GM19240 (cell line): ENCODE measurements at regions not wholly inside any gene's neighbourhood (a gene's known extent, or its start where the extent isn't known, plus 50 kb on each side); places are given as distances from the start of the nearest gene placed in this dataset.

Experiments
- DNase-seq: peaks from one replicate; pipeline ENCODE4 v3.0.0; 2011; ENCODE audit warnings: low spot score; ENCODE audit not compliant: insufficient read length

DNA sequence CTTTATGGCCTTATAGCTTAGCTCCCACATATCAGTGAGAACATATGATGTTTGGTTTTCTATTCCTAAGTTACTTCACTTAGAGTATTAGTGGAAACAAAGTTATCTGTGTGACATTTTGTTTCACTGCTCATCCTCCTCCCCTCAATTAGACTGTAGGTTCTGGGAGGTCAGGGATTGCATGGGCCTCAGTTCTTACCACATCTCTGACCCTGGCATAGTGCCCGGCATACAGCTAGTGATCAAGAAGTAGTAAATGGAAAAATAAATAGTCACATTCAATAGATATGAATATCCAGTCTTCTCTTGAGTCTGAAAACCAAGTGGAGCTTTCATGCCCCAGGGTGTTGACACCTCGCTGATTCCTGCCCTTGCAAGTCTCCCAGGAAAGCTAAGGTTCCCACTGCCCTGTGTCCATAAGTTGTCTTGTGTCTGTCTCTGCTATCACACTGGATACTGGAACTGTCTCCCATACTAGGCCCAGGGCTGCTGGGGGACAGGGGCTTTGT lies 249.5 kb upstream of the TSHZ3 start:
- DNase-seq: no peak

DNA sequence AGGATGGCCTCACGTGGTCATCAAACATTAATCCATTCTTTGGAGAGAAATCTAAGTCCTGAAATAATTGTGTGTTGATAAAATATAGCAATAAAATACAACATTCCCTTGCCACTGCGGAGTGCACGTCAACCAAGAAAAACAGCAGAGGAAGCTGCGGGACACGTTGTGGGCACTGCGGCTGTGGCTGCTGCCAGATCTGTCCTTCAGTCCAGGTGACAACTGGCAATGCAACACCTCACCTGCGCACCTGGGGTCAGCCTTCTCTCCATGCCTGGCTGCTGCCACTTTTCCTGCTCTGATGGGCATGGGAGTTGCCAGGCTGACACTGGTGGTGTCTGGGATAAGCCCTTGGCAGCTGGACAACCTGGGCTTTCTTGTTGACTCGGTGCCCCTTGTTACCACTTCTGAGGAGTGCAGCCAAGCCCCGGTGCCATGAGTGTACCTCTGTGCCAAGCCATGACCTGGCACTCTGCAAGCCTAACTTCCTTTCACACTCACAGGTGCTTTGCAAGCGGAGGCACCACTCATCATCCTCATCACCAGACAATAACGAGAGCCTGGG lies 251.6 kb upstream of the TSHZ3 start:
- DNase-seq: no peak

DNA sequence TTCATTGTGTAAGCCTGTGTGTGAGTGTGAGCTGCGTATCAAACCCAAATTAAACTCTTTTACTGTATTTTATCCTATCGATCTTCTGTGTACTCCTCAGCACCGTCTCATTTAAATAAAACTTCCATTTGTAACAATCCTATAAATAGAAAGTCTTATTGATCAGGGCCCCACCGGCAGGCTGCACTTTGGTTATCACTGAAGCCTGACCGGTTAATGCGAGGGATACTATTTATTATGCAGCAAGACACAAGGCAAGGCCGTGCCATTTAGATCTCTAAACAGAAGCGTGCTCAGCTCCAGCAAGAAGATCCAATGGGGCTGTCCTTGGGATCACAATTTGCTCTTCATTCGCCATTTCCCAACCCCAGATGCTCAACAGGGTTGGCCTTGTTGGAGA lies 252.6 kb upstream of the TSHZ3 start:
- no peak for DNase-seq

DNA sequence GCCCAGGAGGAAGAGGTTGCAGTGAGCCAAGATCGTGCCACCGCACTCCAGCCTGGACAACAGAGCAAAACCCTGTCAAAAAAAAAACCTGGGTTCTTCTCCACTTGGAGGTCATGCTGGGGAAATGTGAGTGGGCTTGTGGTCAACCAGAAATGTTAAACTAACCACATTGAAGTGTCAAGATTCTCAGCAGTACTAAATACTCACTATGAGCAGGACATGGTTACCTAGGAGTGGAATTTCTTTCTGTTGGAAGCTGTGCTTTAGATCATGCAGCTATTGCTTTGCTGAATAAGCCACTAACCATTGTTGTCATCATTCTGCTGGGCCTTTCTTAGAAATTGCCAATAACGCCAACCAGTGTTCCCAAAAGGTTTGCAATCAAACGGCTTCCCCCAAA lies 253.3 kb upstream of the TSHZ3 start:
- no peak for DNase-seq

DNA sequence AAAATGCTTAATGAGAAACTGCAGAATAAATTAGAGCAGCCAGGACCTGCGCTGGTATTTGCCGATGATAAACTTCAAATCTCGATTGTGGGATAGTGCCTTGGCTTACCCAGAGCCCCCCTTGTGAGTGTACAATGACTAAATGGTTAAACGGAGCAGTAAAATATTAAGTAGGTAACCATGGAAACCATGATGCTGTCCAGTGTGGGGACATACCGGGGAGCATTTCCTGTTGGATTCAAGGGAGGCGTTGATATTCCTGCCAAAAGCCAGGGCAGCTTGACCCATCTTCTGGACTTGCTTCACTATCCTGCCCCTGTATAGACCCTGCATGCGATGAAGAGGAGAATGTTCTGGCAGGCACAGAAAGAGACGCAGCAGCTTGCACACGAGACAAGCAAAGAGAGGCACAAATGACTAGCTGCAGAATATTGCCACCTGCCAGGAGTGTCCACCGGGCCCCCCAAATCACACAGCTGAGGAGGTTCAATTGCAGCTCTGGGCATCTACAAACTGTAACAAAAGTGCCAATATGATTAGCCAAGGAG lies 255.3 kb upstream of the TSHZ3 start:
- no peak for DNase-seq

DNA sequence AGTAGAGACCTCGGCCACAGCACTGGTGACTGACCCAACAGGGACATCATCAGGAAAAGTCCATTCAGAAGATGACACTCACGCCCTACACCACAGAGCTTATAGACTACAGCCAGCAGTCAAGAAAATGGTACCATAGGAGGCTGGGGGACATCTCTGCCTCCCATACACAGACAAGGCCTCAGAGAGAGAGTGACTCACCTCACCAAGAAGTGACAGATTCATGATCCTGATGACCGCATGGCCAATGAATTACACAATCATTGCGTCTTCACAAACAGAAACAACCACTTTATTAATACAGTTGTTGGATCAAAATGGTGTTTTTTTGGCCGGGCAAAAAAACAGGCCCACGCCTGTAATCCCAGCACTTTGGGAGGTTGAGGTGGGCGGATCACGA lies 260.8 kb upstream of the TSHZ3 start:
- no peak for DNase-seq

DNA sequence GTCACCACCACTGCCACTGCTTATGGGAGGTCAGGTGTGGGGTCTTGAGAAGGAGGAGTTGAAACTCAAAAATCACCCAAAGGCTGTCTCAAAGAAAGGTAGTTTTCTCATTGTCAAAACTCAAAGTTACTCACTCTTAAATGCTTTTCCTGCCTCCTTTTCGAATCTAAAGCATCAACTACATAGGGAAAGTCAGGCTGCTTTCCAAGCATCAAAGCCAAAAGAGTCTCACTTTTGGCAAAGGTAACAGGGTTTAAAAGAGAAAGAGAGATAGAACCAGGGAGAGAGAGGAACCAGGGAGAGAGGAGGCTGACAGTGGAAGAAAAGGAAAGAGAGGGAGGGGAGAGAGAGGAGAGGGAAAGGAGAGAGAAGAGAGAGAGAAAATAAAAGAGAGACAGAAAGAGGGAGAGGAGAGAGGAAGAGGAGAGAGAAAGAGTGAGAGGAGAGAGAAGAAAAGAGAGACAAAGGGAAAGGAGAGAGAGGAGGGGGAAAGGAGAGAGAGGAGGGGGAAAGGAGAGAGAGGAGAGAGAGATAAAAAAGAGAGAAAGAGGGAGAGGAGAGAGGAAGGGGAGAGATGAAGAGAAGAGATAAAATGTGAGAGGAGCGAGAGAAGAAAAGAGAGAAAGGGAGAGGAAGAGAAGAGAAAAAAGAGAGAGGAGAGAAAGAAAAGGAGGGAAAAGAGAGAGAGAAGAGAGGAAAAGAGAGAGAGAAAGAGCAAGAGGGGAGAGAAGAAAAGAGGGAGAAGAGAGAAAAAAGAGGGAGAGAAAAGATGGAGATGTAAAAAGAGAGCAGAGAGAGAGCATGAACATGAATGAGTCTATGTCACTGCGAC lies 262.0 kb upstream of the TSHZ3 start:
- no peak for DNase-seq

DNA sequence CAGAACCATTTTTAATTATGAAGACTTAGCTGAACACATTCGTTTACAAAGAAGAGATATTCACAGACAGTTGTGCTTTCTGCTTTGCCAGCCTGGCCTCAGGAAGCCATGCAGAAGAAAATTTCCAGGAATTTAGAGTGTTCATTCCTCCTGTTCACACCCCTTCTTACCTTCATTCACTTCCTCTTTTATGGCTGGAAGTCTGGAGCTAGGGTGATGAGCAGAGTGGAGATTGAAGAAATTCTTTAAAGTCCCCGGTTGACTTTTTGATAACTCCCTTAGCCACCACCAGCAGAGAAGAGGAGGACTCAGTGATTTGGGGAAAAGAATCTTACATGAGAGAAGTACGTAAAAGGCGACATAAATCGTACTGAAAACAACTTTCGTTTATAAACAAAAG lies 263.6 kb upstream of the TSHZ3 start:
- DNase-seq: no peak

DNA sequence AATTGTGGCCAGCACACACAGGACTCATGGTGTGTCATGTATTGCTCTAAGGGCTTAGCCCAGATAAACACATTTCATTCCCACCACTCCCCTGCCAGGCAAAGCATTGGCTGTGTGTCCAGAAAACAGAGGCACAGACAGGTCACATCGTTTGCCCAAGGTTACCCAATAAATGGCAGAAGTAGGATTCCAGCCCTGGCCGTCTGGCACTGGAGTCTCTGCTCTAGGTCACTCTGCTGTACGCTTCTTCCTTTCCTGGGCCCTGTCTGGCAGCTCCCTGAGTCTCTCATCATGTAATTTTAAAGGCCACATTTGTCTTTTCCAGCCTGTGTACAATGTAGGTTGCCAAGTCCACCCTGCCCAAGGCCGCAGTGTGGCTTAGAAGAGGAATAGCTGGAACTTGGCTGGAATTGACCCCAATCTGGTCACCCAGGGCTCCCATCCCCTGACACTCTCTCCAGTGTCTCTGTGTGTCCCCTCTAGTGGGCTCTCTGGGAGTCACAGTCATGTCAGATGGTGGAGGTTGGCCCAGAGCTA lies 264.5 kb upstream of the TSHZ3 start:
- DNase-seq: no peak

DNA sequence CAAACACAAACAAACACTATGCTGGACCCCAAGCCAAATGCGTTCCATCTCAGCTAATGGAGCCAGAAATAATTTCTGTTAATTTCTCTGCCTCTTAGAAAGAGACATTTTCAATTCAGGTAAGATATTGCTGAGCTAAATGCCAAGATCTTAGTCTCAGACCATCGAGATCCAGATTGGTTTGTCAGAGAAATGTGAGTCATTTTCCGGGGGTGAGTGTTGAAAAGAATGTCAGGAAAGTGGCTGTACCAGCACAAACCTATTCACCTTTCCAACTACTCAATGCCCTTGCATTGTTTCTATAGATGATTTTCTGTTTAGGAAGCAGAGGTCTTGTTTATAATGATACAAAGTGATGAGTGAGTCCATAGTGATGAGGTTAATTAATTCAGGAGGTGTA lies 266.8 kb upstream of the TSHZ3 start:
- no peak for DNase-seq

DNA sequence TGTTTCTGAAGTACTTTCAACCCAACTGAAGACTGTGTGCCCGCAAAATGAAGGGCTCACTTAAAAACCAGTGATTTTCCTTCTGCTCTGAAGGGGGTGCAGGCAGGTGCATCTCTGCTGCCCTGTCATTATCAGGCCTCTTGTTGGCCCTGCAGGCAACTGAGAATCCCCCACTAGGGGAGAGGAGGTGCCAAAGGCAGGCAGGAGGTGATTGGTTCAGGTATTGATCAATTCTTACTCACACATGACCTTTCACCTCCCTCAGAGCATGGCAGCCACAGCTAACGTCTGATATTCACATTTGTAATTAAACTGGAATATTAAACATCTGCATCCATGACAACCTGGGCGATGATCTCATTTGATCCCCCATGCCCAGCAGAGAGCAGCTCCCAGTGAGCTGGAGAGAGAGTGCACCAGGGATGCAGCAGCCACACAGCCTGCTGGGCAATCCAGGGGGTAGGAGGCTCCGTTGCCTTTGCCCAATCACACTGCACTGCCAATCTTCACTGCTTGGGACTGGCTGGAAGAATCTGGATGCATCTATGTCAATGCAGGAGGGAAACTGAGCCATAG lies 267.9 kb upstream of the TSHZ3 start:
- DNase-seq: no peak

DNA sequence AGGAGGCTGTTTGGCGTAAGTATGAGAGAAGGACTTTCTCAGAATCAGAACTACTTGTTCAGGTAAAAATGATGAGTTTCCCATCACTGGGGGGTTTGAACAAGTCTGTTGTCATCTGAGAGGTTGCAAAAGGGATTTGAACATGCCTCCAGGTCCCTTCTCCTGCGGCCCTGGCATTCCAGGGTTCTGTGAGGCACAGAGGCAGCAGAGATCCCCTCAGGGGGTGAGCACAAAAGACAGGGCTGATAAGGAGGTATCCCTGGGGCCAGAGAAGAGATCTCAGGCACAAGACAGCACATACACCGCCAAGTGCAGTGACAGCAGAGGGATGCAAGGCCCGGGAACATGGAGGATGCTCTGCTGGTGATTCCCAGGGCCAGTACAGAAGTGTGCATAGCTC lies 275.8 kb upstream of the TSHZ3 start:
- no peak for DNase-seq

DNA sequence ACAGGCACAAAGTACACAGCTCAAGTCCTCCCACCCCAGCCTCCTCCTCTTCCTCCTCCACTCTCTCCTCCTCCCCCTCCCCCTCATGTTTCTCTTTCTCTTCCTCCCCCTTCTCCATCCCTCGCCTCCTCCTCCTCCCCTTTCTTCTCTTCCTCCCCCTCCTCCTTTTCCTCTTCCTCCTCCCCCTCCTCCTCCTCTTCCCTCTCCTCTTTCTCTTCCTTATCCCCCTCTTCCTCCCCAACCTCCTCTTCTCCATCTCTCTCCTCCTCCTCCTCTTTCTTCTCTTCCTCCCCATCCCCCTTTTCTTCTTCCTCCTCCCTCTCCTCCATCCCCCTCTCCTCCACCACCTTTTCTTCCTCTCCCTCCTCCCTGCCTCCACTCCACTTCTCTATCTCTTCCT lies 276.3 kb upstream of the TSHZ3 start:
- no peak for DNase-seq

DNA sequence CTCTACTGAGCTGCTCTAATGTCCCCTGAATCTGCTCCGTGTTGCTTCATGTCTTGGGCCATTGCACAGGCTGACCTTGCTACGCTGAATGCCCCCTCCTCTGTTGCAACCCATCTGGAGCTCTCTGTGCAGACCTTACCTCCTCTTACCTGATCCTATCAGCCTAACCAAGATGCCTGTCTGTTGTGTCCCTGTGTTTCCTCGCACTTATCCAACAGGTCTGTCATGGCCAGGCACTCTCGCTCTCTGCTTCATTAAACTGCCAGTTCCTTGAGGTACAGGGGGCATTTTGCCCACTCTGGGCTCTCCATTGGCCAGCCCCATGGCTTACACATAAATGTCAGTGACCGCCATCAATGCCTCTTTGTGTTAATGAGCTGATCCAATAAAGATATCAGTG lies 277.7 kb upstream of the TSHZ3 start:
- DNase-seq: no peak

DNA sequence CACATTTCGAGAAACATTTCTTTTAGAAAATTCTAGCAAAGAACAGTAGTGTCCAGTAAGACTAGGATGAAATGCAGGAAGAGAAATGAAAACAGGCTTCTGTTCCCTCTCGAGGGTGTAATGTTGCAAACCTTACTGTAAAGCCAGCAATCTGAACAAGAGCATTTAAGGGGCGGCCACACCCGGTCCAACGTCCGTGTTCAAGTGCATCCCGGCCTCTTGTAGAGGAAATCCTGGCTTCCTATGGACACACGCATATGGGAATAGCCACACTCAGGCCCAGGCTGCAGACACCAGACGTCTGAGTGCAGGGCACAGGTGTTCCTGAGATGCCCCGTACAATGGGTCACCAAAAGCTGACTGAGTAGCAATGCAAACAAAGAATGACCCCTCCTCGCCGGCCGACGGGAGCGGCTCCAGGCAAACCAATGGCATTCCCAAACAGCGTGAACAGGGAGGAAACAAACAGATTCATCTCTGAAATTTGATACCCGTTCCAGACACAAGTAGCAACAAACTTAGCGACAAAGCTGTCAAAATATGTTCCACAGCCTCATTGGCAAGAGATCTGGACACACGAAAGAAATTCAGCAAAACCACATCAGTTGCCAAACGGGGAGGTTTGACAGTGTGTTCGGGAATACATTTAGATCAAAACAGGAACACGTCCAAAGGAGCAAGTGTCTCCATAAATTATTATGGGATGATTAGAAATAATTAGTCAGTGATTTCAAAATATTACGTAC lies 278.6 kb upstream of the TSHZ3 start:
- DNase-seq: no peak

DNA sequence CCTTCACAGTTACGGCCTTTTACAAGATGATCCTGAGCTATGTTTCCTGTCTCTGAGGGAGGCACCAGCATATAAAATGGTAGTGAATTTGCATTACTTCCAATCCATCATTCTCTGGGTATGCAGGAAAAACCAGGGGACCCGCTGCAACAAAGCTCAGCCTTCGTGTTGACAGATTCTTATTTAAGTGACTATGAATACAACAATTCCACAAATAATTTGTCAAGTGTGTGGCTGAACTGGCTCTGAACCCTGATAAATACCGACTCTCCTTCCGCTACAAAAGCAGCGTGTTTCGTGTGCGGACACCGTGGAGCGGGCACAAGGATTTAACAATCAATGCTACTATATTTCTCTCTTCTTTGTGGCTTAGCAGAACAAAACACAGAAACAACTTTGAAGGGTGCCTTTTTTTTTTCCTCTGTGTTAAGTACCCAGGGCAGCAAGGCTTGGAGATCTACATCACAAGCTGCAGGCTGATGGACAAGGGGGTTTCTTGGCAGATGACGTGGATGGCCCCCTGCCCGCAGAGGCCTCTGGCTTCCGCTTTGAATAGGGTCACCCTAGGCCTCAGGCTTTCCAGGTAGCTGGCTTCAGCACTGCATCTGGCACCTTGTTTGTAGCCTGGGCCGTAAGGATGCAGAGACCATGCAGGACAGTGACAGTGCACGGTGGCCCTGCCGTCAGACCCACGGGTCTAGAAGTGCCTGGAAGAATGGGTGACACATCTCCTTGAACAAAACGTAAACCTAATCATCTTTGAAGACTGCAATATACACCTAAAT lies 280.5 kb upstream of the TSHZ3 start:
- DNase-seq: no peak

DNA sequence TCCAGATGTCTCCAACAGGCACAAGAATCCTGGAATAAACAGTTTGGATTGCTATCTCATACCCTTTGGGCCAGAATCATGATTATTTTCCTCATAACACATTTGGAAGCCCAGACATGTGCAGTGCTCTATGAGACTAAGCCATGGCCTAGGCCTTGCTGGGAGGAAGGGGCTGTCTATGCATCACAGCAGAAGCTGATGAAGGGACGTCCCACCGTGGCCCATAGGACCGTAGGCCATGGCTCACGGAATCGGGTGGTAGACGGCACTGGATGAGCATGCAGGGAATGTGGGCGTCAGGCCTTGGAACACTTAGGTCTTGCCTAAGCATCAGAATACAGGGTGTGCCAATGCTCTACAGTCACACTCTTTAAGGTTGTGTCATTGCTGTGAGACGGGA lies 283.8 kb upstream of the TSHZ3 start:
- no peak for DNase-seq

DNA sequence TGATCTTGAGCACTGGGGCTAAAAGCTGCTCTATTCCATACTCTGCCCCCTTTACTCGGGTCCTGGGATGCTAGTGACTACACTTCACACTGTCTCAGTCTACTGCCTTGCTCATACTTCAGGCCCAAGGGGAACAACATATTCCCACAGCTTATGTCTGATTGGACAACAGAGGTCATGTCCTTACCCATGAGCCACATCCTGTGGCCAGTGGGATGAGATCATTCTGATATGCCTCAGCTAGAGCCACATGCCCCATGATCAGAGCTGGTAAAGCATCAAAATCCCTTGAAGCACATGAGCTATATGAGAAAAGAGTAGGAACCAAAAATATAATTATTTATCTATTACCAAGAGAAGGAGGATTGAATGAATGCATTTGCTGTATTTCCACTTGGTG lies 290.1 kb upstream of the TSHZ3 start:
- DNase-seq: no peak

DNA sequence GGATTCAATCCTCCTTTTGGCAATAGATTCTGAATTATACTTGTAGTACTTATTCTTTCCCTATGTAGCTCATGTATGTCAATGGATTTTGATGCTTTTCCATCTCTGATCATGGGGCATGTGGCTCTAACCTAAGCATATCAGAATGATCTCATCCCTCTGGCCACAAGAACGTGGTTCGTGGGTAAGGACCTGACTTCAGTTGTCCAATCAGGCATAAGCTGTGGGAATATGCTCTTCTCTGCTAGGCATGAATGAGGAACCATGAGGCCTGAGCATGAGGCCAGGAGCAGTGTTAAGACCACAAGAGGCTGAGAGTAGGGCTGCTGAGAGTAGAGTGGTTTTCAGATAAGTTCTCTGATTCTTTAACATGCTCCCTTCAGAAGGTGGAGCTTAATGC lies 292.4 kb upstream of the TSHZ3 start:
- no peak for DNase-seq

DNA sequence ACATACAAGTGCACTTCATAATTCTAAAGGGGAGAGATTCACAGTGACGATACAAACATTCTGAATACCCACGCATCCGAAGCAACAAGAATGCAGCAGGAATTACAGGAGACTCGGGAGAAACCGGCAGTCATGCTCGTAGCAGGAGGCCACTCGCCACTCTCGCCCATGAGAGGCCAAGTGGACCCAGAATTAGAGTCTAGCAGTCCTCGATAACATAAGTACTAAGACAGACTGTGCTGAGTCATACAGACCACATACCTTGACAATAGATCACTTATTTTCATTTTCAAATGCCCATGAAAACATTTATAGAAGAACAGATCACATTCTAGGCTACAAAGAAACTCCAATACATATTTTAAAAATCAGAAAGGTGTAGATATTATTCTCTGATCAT lies 299.1 kb upstream of the TSHZ3 start:
- no peak for DNase-seq

DNA sequence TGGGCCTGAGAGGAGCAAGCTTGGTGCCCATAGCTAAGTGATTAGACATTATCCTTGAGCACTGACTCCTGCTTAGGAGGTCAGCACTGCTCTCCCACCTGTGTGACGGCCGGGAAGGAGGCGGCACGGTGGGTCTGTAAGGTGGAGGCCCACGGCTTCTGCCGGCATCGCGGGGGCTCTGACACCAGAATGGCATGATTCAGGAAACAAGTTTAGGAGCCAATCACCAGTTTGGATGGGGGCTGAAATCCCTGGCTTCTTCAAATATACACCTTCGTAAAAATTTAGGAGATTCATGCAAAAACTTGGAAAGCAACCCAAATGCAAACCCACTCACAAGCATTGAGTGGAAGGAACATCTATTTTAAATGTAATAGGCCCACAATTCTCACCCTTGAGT lies 307.3 kb upstream of the TSHZ3 start:
- no peak for DNase-seq
